SK-N-SH (cell line): ENCODE measurements at regions not wholly inside any gene's neighbourhood (a gene's known extent, or its start where the extent isn't known, plus 50 kb on each side); places are given as distances from the start of the nearest gene placed in this dataset.

Experiments
- CHD2 ChIP-seq: fragments of 150-350 bp; IDR thresholded peaks from 2 replicates; pipeline ENCODE4 v1.6.1; 2018; ENCODE audit warnings: low read length; ENCODE audit not compliant: partially characterized antibody
- FOSL2 ChIP-seq: IDR thresholded peaks from 2 replicates; pipeline ENCODE4 v1.4.0; 2012; ENCODE audit warnings: low read depth, mild to moderate bottlenecking, moderate library complexity, borderline replicate concordance
- GABPA ChIP-seq: IDR thresholded peaks from 2 replicates; pipeline ENCODE4 v1.4.0; 2012; ENCODE audit warnings: low read depth, mild to moderate bottlenecking
- JUND ChIP-seq: IDR thresholded peaks from 2 replicates; pipeline ENCODE4 v1.4.0; 2012
- MXI1 ChIP-seq: IDR thresholded peaks from 2 replicates; pipeline ENCODE4 v1.6.1; 2012; ENCODE audit warnings: mild to moderate bottlenecking, low read depth, low read length, improper control_type of control experiment
- POLR2AphosphoS5 ChIP-seq: IDR thresholded peaks from 2 replicates; pipeline ENCODE4 v1.6.1; 2012; ENCODE audit warnings: low read depth, low read length
- TAF1 ChIP-seq: IDR thresholded peaks from 2 replicates; pipeline ENCODE4 v1.6.1; 2012; ENCODE audit warnings: low read depth, mild to moderate bottlenecking, low read length, moderate library complexity, borderline replicate concordance
- TCF12 ChIP-seq: IDR thresholded peaks from 2 replicates; pipeline ENCODE4 v1.4.0; 2012
- TEAD4 ChIP-seq: IDR thresholded peaks from 2 replicates; pipeline ENCODE4 v1.4.0; 2012; ENCODE audit warnings: mild to moderate bottlenecking, borderline replicate concordance; ENCODE audit not compliant: insufficient read depth
- TF ChIP-seq, protein P1 (sequence below): fragments of 200-600 bp; sonication (generic); IDR thresholded peaks from 2 replicates; pipeline ENCODE4 v1.6.1; 2017; ENCODE audit warnings: antibody characterized with exemption, mild to moderate bottlenecking, moderate library complexity
- TF ChIP-seq, protein P2 (sequence below): IDR thresholded peaks from 2 replicates; pipeline ENCODE4; 2012

DNA sequence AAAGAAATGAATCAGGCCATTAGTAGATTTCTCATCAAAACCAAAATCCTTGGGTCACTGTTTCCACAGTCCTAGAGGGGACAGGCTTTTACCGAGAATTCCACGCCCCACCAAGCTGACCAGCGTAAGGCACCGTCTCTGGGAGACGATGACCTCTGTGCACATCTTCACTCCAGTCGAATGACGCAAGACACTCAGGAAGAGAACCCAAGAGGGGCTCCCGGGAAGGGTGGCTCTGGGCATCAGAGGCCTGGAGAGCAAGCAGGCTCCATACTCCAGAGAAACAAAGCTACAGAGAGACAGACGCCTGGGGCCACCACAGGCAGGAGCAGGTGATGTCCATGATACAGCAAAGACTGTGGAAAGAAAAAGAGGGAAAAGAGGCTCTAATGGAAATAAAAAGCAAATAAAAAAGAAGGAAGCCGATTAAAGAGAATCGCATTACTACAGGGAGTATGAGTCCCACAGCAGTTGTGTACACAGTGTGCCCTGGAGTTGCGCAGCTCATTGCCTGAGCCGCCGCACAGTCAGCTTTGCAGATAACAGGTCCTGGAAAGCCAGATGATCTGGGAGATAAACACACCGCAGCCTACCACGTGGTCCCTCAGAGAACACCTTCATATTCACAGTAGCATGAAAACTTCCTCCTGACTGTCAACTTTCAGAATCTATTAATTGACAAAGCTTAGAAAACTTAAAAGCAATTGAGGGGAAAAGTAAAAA is 572.7 kb upstream of the SALL3 start:
- TF ChIP-seq, protein P1, sequence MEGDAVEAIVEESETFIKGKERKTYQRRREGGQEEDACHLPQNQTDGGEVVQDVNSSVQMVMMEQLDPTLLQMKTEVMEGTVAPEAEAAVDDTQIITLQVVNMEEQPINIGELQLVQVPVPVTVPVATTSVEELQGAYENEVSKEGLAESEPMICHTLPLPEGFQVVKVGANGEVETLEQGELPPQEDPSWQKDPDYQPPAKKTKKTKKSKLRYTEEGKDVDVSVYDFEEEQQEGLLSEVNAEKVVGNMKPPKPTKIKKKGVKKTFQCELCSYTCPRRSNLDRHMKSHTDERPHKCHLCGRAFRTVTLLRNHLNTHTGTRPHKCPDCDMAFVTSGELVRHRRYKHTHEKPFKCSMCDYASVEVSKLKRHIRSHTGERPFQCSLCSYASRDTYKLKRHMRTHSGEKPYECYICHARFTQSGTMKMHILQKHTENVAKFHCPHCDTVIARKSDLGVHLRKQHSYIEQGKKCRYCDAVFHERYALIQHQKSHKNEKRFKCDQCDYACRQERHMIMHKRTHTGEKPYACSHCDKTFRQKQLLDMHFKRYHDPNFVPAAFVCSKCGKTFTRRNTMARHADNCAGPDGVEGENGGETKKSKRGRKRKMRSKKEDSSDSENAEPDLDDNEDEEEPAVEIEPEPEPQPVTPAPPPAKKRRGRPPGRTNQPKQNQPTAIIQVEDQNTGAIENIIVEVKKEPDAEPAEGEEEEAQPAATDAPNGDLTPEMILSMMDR, result no peak
- TF ChIP-seq TCF12 (no peak), CHD2 (no peak), FOSL2 (no peak), GABPA (no peak), TEAD4 (no peak), POLR2AphosphoS5 (no peak), TAF1 (no peak), MXI1 (no peak), JUND (no peak)
- TF ChIP-seq, protein P2, sequence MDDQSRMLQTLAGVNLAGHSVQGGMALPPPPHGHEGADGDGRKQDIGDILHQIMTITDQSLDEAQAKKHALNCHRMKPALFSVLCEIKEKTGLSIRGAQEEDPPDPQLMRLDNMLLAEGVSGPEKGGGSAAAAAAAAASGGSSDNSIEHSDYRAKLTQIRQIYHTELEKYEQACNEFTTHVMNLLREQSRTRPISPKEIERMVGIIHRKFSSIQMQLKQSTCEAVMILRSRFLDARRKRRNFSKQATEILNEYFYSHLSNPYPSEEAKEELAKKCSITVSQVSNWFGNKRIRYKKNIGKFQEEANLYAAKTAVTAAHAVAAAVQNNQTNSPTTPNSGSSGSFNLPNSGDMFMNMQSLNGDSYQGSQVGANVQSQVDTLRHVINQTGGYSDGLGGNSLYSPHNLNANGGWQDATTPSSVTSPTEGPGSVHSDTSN, result no peak
